HG03575 (cell line): ENCODE measurements at regions not wholly inside any gene's neighbourhood (a gene's known extent, or its start where the extent isn't known, plus 50 kb on each side); places are given as distances from the start of the nearest gene placed in this dataset.

Experiments used
- ATAC-seq: cut with Tn5 transposase; IDR thresholded peaks from one replicate; pipeline ENCODE4 v1.9.1; 2021; ENCODE audit not compliant: unreplicated experiment, insufficient number of reproducible peaks, low FRiP score; ENCODE audit errors: extremely low read depth

DNA sequence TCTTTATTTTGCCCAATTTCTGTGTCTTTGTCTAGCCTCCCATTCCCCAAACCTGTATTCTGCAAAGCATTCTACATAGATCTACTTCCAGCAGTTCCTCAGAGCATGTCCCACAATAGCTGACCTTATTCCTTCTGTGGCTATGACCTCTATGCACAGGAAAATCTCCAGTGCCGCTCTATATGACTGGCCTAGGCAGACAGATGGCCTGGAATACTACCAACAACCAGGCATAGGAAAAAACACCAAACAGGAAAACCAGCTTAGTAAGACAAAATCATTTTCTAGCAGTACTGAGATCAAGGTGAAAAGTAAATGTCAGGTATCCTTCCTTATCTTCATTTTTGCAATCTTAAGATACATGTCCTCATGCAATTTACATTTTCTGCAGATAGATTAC lies 1115.0 kb downstream of the IGSF11 start:
- no peak for ATAC-seq

- ATAC-seq: no peak
Observed at GRCh38 chr3:117920253-117920898, 1114.3 kb downstream of the IGSF11 start.

GRCh38 chr3:117921411-117921810 lies 1113.2 kb downstream of the IGSF11 start:
- no peak for ATAC-seq

GRCh38 chr3:117922039-117922438 lies 1112.6 kb downstream of the IGSF11 start:
- ATAC-seq: no peak

- ATAC-seq: no peak
Observed at GRCh38 chr3:117926819-117927218, 1107.8 kb downstream of the IGSF11 start.

DNA sequence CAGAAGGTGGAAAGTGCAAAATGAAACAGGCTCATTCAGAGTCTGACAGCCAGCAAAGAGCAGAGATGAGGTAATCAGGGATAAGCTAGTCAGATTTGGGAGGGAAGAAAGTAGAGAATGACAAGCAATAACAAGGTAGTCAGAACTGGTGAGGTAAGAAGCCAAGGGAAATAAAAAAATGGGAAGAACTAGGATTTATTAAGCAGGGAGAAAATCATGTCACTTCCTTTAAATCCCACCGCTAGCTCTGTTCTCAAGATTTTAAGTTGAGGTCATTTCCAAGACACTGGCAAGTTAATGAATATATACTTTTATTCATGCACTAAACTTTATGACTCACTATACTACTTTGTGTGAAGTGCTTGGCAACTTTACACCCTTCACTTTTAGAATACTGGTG lies 1106.8 kb downstream of the IGSF11 start:
- ATAC-seq: no peak

DNA sequence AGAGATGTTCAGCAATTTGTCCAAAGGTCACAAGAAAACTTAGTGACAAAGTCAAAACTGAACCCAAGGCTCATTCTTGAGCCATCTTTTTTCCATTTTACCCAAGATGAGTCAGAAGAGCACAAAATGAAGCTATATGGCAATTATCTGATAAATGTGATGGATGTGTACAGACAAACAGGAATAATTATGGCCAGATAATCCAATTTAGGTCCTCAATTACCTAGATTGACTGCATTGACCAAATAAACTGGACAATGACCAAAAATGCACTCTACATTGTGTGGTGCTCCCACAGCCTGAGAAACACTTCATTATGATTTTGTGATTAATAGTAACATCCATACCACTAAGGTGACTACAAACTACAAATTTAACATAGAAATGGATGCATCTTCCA lies 1105.8 kb downstream of the IGSF11 start:
- no peak for ATAC-seq

DNA sequence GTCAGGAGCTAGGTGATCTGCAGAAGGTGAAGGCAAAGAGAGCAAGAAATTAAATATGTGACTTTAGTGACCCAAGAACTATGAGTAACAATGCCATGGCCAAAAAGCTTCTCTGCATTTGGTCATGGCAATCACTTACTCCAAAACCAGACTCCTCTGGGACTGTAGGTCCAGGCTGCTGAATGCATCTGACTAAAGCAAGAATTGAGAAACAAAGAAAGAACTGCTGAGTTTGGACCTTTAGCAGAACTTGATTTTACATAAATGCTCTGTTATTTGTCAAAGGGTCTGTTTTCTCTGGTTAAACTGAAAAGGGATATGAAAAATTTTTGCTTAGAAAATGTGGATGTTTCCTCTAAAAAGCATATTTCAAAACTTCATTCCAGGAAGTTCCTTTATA lies 1102.2 kb downstream of the IGSF11 start:
- ATAC-seq: no peak

DNA sequence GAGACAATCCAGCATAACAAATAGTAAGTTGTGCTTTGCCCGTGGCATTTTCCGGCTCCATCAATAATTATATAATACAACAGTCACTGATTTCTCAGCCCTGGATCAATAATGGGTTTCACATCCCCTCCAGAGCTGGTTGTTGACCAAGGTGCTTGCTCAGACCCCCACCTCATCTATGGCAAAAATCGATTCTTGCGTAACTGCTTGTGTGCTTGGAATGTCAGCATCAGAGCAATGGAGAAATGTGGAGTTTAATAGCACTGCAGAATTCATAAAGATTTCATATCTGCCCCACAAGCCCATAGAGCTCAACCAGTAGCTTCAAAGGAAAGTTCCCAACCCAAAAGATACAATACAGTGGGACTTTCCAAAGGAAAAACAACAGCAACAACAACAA lies 1098.5 kb downstream of the IGSF11 start:
- no peak for ATAC-seq

DNA sequence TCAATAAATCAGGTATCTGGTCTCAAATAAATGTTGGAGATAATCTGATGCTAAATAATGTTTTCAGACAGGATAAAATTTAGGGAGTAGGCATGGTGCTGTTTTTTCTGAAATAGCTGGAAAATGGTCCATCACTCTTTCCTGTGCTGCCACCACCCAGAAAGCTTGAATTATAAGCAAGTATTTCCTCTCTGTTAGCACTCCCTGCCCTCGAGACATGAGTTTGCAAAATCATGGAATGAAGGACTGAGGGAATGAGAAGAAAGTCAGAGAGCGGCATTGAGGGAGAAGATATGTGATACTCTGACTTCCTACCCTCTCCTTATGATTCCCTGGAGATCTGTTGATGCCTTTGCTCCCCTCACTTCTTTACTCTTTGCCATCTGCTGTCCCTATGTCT lies 1095.7 kb downstream of the IGSF11 start:
- ATAC-seq: no peak

DNA sequence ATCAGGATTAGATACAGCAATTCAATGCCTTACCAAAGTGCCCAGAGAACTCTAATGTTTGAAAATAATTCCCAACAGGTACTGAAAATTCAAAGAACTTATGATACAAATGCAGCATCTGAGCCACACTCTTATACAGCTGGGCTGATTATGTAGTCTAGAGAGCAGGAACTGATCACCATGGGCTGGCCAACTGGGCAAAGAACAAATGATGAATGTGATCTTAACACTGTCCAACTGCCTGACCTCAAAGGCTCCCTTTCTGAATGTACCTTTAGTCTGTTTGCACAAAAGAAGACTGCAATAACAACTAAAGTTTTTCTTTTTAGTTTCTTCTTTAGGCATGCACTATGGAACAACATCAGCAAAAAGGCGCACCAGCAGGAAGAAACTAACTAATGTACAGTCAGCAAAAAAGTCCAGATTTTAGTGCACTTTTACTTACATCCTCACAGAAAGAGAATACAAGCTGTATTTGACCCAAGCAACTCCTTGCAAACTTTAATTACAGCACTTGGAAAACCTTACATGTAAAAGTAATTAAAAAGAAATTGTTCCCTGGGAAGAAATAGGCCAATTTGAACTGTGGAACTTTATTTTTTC lies 1095.1 kb downstream of the IGSF11 start:
- no peak for ATAC-seq

GRCh38 chr3:117941015-117941414 lies 1093.6 kb downstream of the IGSF11 start:
- no peak for ATAC-seq

DNA sequence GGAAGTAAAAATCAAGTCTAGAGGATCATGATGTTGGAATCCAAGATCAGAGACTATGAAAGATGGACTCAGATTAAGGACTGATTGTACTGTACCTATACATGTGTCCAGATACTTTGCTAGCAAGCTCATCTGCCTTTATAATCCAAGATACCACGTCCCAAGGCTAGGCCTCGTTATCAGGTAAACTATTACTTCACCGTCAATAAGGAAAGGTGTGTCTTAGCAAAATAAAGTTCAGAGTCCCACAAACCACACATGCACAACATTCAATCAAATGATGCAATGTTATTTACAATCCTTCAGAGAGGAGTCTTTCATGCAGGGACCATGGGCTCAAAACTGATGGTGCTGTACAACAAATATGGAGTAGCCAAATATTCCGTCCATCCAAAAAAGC lies 1092.9 kb downstream of the IGSF11 start:
- no peak for ATAC-seq

- no peak for ATAC-seq
Observed at GRCh38 chr3:117954131-117954530, 1080.5 kb downstream of the IGSF11 start.

DNA sequence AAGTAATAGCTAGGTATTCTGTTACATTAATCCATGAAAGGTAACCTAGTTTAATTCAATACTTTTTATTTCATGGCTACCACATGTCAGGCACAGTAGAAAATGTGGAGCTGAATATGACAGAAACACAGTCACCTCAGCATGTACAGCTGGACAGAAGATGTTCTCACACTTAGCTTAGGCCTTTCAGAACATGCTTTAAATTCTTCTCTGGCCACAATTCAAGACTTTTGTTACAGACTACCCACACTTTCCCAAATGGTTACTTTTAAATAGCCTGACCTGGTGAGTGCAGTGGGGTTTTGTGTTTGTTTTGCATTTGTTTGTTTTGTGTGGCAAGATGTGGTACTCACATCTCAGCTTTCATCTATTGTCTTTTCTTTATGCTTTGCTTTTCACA lies 1079.5 kb downstream of the IGSF11 start:
- no peak for ATAC-seq

GRCh38 chr3:117958027-117958426 lies 1076.6 kb downstream of the IGSF11 start:
- no peak for ATAC-seq

- no peak for ATAC-seq
Observed at GRCh38 chr3:117962750-117963149, 1071.9 kb downstream of the IGSF11 start.

DNA sequence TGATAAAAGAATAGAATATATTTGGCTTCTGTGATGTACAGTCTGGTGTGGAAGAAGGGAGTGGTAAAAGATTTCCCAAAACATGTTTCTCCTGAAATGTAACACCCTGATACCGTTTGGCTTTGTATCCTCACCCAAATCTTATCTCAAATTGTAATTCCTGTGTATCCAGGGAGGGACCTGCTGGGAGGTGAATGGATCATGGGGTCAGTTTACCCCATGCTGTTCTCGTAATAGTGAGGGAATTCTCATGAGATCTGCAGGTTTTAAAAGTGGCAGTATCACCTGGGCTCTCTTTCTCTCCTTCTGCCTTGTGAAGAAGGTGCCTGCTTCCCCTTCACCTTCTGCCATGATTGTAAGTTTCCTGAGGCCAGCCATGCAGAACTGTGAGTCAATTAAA lies 1070.8 kb downstream of the IGSF11 start:
- no peak for ATAC-seq

GRCh38 chr3:117964814-117965213 lies 1069.8 kb downstream of the IGSF11 start:
- ATAC-seq: no peak

- ATAC-seq: no peak
Observed at GRCh38 chr3:117977504-117978228, 1057.0 kb downstream of the IGSF11 start.
